ENCODE measurements at regions not wholly inside any gene's neighbourhood (a gene's known extent, or its start where the extent isn't known, plus 50 kb on each side); places are given as distances from the start of the nearest gene placed in this dataset.

DNA sequence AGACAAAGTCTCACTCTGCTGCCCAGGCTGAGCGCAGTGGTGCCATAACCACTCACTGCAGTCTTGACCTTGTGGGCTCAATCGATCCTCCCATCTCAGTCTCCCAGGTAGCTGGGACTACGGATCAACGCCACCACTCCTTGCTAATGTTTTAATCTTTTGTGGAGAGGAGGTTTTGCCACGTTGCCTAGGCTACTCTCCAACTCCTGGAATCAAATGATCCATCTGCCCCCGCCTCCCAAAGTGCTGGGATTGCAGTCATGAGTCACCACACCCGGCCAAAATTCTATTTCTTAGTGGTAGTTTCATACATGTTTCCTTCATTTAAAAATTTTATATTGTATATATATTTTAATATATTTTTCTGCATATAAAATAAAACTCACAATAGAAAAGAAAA lies 125.8 kb upstream of the CLNK start:
- DNase-seq (no peak), ATAC-seq (no peak)
- Histone ChIP-seq H3K27me3 (no peaks in the 10 kb centered on the region), H3K27ac (no peak overlapping the region), H3K9me3 (peaks cover 0 to 6% (median 0%) of the 10 kb centered on the region in 3 donors), H3K4me3 (no peak overlapping the region), H3K36me3 (replicated peaks in 1 of 2; ENCODE audit: insufficient read depth in 1 of 2, low read depth in 2 of 2) (no peaks in the 10 kb centered on the region), H3K4me1 (no peaks in the 10 kb centered on the region)
- WGBS, 2 donors, result 66 to 71% methylated on average over 7 of the region's 7 CpGs
- TF ChIP-seq CTCF (IDR thresholded peaks at IDR 0.05), result no peak
- TF ChIP-seq POLR2A (IDR thresholded peaks at IDR 0.05), result no peak
- intact Hi-C loops (cut with DNase I), result no loop called here

DNA sequence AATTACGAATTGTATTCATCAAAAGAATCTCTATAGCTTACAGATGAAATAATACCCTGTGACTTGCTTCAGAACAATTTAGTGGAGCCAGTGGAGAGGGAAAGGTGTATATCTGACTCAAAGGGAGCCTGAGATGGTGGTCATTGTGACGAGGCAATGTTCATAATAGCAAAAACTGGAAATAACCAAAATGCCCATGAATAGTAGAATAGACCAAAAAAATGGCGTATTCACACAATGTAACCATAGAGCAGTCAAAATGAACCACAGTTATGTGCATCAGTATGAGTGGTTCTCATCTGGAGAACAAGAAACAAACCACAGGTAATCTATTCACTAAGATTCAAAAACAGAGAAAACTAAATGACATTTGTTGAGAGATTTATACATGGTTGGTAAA lies 125.3 kb upstream of the CLNK start:
- intact Hi-C loops (cut with DNase I), result no loop called here
- H3K4me1 ChIP-seq, result no peaks in the 10 kb centered on the region
- 44 to 54% methylated on average over 3 of the region's 3 CpGs for WGBS, 2 donors
- no peak overlapping the region for H3K4me3 ChIP-seq
- TF ChIP-seq POLR2A (IDR thresholded peaks at IDR 0.05) (no peak), CTCF (IDR thresholded peaks at IDR 0.05) (no peak)
- H3K27ac ChIP-seq, result no peak overlapping the region
- ATAC-seq (no peak), DNase-seq (no peak)
- no peaks in the 10 kb centered on the region for H3K36me3 ChIP-seq (replicated peaks in 1 of 2; ENCODE audit: insufficient read depth in 1 of 2, low read depth in 2 of 2)
- H3K9me3 ChIP-seq, result peaks cover 0 to 6% (median 0%) of the 10 kb centered on the region in 3 donors
- H3K27me3 ChIP-seq, result no peaks in the 10 kb centered on the region

- intact Hi-C loops (cut with DNase I), result no loop called here
- peaks cover 0 to 6% (median 0%) of the 10 kb centered on the region in 3 donors for H3K9me3 ChIP-seq
- no peak for ATAC-seq
- H3K27me3 ChIP-seq, result no peaks in the 10 kb centered on the region
- no peak overlapping the region for H3K27ac ChIP-seq
- no peaks in the 10 kb centered on the region for H3K4me1 ChIP-seq
- DNase-seq, result peak in 2 of 4 donors; percentile 2 to 9
- no peak for TF ChIP-seq CTCF (IDR thresholded peaks at IDR 0.05)
- H3K36me3 ChIP-seq (replicated peaks in 1 of 2; ENCODE audit: insufficient read depth in 1 of 2, low read depth in 2 of 2), result no peaks in the 10 kb centered on the region
- H3K4me3 ChIP-seq, result no peak overlapping the region
Measured at GRCh38 chr4:10808591-10808990, 124.0 kb upstream of the CLNK start.

GRCh38 chr4:10806953-10807645 lies 122.5 kb upstream of the CLNK start:
- Histone ChIP-seq H3K4me3 (no peak overlapping the region), H3K4me1 (no peaks in the 10 kb centered on the region), H3K27me3 (no peaks in the 10 kb centered on the region), H3K9me3 (peaks cover 0 to 6% (median 0%) of the 10 kb centered on the region in 3 donors), H3K36me3 (replicated peaks in 1 of 2; ENCODE audit: insufficient read depth in 1 of 2, low read depth in 2 of 2) (no peaks in the 10 kb centered on the region), H3K27ac (no peak overlapping the region)
- no peak for ATAC-seq
- TF ChIP-seq CTCF (IDR thresholded peaks at IDR 0.05) (no peak), POLR2A (IDR thresholded peaks at IDR 0.05) (no peak)
- intact Hi-C loops (cut with DNase I), result no loop called here
- WGBS, 2 donors, result 59 to 65% methylated on average over 4 of the region's 4 CpGs
- DNase-seq, result no peak

DNA sequence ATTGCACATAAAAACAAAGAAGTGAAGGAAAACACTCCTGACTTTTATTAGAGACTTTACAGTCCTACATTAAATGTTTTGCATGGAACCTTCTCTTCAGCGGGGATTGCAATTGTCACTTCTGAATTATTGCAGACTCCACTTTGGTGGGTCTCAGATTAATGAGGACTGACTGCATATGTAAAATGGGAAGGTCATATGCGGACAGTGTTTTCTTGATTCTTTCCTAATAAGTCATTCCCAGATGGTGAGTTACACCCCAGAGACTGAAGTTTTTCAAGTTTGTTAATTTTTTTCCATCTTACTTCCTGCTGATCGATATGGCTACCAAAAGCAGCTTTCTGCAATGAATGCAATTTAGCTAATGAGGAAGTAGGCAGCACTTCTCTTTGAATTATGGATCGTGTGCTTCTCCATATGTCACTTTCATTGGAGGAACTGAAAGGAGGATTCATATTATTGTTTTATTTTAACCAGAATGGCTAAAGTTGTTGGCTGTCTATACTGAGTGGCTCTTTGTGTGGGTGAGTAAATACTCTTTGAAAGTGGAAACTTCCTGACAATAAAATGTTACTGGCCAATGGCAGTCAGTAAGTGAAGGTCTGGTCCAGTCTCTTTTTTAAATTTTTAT lies 119.3 kb upstream of the CLNK start:
- no peaks in the 10 kb centered on the region for H3K27me3 ChIP-seq
- TF ChIP-seq CTCF (IDR thresholded peaks at IDR 0.05) (no peak), POLR2A (IDR thresholded peaks at IDR 0.05) (no peak)
- ATAC-seq (no peak), DNase-seq (no peak)
- intact Hi-C loops (cut with DNase I), result no loop called here
- H3K9me3 ChIP-seq, result peaks cover 0 to 6% (median 0%) of the 10 kb centered on the region in 3 donors
- no peaks in the 10 kb centered on the region for H3K36me3 ChIP-seq (replicated peaks in 1 of 2; ENCODE audit: insufficient read depth in 1 of 2, low read depth in 2 of 2)
- H3K4me3 ChIP-seq, result no peak overlapping the region
- no peaks in the 10 kb centered on the region for H3K4me1 ChIP-seq
- no peak overlapping the region for H3K27ac ChIP-seq
- 30 to 37% methylated on average over 4 of the region's 4 CpGs for WGBS, 2 donors

All from body of pancreas (tissue), 4 donors.